DOHH2 (cell line): ENCODE measurements at regions not wholly inside any gene's neighbourhood (a gene's known extent, or its start where the extent isn't known, plus 50 kb on each side); places are given as distances from the start of the nearest gene placed in this dataset.

Experiments
- EZH2phosphoT487 ChIP-seq: fragments of 200-600 bp; sonication (generic); IDR thresholded peaks from 2 replicates; pipeline ENCODE4 v1.6.1; 2017; ENCODE audit warnings: borderline replicate concordance, mild to moderate bottlenecking, antibody characterized with exemption, low read length, moderate library complexity, mixed read lengths
- TF ChIP-seq, protein P1 (sequence below): fragments of 200-600 bp; sonication (generic); IDR thresholded peaks from one replicate; pipeline ENCODE4 v1.5.1; 2014; ENCODE audit warnings: antibody characterized with exemption, mild to moderate bottlenecking, low read depth, low read length; ENCODE audit not compliant: poor library complexity, severe bottlenecking

DNA sequence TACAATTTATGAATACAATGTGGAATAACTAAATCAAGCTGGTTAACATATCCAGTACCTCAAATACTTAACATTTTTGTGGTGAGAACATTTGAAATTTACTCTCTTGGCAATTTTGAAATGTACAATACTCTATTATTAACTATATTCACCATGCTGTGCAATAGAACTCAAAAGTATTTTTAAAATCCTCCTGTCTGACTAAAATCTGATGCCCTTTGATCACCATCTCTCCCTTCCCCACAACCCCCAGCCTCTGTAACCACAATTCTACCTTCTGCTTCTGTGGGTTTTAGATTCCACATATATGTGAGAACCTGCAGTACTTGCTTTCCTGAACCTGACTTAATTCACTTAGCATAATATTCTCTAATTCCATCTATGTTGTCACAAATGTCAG, 71.6 kb upstream of the ALOX12 start:
- TF ChIP-seq, protein P1, sequence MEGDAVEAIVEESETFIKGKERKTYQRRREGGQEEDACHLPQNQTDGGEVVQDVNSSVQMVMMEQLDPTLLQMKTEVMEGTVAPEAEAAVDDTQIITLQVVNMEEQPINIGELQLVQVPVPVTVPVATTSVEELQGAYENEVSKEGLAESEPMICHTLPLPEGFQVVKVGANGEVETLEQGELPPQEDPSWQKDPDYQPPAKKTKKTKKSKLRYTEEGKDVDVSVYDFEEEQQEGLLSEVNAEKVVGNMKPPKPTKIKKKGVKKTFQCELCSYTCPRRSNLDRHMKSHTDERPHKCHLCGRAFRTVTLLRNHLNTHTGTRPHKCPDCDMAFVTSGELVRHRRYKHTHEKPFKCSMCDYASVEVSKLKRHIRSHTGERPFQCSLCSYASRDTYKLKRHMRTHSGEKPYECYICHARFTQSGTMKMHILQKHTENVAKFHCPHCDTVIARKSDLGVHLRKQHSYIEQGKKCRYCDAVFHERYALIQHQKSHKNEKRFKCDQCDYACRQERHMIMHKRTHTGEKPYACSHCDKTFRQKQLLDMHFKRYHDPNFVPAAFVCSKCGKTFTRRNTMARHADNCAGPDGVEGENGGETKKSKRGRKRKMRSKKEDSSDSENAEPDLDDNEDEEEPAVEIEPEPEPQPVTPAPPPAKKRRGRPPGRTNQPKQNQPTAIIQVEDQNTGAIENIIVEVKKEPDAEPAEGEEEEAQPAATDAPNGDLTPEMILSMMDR = no peak
- no peak for TF ChIP-seq EZH2phosphoT487
